Esophagus squamous epithelium (tissue), 4 donors: ENCODE measurements at regions not wholly inside any gene's neighbourhood (a gene's known extent, or its start where the extent isn't known, plus 50 kb on each side); places are given as distances from the start of the nearest gene placed in this dataset.

ENCODE experiments used
- POLR2A ChIP-seq, 4 donors: fragments of 450-650 bp; IDR thresholded peaks; one replicate each; pipeline ENCODE4 v1.6.1; 2017; ENCODE audit warnings: antibody characterized with exemption in 4 of 4, mild to moderate bottlenecking in 4 of 4, moderate library complexity in 3 of 4
- TF ChIP-seq, protein P1 (sequence below), 6 experiments: fragments of 450-650 bp in 4 of 6; fragments of 200-600 bp in 2 of 6; sonication (generic) in 2 of 6; IDR thresholded peaks; one replicate each; pipeline ENCODE4 v1.5.1; 2016 to 2019; ENCODE audit warnings: antibody characterized with exemption in 6 of 6, mild to moderate bottlenecking in 4 of 6, moderate library complexity in 4 of 6

DNA sequence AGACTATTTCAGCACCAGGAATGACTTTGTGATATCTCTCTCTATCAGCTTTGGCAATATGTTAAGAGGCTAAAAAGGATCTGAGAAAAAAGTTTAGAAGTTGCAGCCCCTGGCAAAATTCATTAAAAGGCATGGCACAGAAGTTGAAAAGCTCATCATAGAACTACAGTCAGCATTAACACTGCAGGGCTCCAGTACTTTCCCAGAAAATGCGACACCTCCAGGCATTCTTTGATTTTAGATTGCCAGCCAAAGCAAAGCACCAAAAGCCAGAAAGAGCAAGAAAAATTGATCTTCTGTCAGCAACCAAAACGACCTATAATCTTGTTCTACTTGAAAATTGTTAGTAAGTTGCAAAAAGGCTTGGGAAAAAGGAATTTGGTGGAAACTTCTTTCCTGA is 713.5 kb downstream of the FSCB start:
- TF ChIP-seq, protein P1, sequence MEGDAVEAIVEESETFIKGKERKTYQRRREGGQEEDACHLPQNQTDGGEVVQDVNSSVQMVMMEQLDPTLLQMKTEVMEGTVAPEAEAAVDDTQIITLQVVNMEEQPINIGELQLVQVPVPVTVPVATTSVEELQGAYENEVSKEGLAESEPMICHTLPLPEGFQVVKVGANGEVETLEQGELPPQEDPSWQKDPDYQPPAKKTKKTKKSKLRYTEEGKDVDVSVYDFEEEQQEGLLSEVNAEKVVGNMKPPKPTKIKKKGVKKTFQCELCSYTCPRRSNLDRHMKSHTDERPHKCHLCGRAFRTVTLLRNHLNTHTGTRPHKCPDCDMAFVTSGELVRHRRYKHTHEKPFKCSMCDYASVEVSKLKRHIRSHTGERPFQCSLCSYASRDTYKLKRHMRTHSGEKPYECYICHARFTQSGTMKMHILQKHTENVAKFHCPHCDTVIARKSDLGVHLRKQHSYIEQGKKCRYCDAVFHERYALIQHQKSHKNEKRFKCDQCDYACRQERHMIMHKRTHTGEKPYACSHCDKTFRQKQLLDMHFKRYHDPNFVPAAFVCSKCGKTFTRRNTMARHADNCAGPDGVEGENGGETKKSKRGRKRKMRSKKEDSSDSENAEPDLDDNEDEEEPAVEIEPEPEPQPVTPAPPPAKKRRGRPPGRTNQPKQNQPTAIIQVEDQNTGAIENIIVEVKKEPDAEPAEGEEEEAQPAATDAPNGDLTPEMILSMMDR (IDR thresholded peaks at IDR 0.05), result no peak
- TF ChIP-seq POLR2A (IDR thresholded peaks at IDR 0.05), result no peak
